Choroid plexus epithelial cell (primary cell): ENCODE measurements at regions not wholly inside any gene's neighbourhood (a gene's known extent, or its start where the extent isn't known, plus 50 kb on each side); places are given as distances from the start of the nearest gene placed in this dataset.

ENCODE experiments used
- DNase-seq: peaks from one replicate; pipeline ENCODE4 v3.0.0-alpha.2; 2010; ENCODE audit warnings: low read depth
- H3K4me3 ChIP-seq: 2 replicates; pipeline ENCODE4 v1.5.1; 2011; ENCODE audit warnings: low read depth, mild to moderate bottlenecking, control low read depth, low read length, moderate library complexity
- TF ChIP-seq, protein P1 (sequence below): conservative IDR thresholded peaks from 2 replicates; pipeline ENCODE4 v1.5.1; 2011; ENCODE audit warnings: low read depth, mild to moderate bottlenecking, control low read depth, inconsistent platforms, low read length, moderate library complexity

DNA sequence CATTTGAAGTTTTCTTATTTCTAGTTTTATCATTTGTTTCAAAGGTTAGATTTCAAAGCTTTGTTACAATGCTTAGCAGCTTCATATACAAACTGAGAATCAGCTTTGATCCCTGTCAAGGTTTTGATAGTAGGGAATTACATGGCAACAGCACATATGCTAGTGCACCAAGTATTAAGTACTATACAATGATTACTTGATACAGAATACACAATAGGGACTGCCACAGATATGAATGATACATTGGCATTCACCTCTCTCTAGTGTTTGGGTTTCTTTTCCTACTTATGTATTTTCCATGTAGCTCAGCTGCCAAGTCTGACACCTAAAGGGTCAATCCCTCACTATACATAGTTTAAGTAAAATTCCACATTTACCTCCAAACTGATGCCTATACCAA is 344.0 kb downstream of the FAT4 start:
- no peak overlapping the region for H3K4me3 ChIP-seq
- TF ChIP-seq, protein P1, sequence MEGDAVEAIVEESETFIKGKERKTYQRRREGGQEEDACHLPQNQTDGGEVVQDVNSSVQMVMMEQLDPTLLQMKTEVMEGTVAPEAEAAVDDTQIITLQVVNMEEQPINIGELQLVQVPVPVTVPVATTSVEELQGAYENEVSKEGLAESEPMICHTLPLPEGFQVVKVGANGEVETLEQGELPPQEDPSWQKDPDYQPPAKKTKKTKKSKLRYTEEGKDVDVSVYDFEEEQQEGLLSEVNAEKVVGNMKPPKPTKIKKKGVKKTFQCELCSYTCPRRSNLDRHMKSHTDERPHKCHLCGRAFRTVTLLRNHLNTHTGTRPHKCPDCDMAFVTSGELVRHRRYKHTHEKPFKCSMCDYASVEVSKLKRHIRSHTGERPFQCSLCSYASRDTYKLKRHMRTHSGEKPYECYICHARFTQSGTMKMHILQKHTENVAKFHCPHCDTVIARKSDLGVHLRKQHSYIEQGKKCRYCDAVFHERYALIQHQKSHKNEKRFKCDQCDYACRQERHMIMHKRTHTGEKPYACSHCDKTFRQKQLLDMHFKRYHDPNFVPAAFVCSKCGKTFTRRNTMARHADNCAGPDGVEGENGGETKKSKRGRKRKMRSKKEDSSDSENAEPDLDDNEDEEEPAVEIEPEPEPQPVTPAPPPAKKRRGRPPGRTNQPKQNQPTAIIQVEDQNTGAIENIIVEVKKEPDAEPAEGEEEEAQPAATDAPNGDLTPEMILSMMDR, result no peak
- DNase-seq, result no peak

DNA sequence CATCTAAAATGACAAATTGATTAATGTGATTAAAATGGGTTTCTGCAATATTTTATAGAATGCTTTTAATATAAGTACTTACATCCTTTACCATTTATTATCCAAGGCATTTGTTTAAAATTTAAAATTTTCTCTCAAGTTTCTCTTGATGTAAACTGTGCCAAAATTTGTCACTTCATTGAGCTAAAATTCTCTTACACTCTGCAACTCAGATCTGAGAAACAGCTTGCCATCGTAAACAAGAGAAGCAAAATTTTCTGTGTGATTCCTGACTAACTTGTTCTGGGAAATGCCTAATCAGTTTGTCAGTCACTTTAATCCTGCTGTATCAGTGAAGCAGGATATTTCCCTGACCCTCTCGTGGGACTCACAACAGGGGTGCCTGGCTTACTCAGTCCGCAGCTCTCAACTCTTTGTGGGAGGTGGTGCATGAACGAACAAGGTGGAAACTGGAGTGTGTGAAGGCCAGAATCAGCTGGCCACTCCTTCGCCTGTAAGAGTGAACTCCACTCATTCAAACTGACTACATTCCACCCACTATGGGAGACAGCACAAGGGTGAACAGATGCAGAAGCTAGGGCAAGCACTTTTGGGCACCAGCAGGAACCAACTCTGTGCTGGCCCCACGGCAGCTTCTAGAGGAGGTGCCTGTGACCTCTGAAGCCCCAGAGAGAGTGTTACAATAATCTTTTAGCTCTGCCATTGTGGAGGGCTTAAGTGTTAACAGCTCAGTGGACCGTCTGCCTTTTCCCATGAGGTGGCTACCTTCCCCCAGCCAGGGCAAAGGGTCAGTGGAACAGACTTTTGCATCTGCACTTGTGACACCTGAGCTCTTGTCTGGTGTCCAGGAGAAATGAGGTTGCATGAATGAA is 349.4 kb downstream of the FAT4 start:
- H3K4me3 ChIP-seq, result no peak overlapping the region
- TF ChIP-seq, protein P1, result no peak
- peak; percentile 70 for DNase-seq

DNA sequence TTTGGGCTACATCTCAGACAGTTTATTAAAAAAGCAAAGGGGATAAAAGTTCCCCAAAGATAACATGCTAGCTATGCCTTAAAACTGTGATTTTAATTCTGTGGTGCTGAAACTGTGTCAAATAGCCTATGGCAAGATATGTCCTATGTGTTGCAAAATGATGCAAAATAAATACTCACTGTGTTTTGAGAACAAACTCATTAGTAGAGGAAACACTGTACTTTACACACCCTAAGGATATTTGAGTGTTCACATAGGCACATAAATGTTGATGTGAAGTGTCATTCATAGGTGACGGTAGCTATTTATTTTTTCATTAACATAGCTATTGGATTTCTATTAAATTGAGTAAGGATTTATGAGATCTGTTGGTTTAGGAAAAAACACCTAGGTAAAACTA is 351.9 kb downstream of the FAT4 start:
- DNase-seq, result no peak
- H3K4me3 ChIP-seq, result no peak overlapping the region
- TF ChIP-seq, protein P1, result no peak

DNA sequence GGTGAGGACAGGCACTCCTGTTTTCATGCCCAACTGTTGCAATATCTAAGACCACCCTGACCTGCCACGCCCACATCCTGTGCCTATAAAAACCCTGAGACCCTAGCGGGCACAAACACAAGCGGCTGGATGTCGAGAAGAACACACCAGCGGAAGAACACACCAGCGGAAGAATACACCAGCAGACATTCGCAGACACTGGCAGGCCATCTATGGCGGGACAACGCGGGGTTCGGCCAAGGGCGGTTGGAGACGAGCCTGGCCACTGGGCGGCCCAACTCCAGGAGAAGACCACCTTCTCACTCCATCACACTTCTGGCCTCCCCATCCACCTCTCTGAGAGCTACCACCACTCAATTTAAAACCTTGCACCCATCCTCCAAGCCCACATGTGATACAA is 361.4 kb downstream of the FAT4 start:
- TF ChIP-seq, protein P1, result no peak
- H3K4me3 ChIP-seq, result no peak overlapping the region
- no peak for DNase-seq

DNA sequence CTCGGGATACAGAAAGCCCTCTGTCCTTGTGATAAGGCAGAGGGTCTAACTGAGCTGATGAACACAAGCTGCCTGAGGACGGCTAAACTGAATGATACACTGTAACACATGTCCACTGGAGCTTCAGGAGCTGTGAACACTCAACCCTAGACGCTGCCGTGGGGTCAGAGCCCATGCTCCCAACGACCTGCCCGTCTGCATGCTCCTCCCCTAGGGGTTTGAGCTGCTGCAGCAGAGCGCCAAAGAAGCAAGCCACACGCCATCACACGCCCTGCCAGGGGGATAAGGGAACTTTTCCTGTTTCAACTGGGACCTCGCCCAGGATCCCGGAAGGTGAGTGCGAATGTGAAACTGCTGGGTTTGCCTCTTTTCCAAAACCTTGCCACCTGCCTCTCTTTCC is 361.8 kb downstream of the FAT4 start:
- H3K4me3 ChIP-seq, result no peak overlapping the region
- TF ChIP-seq, protein P1, result no peak
- no peak for DNase-seq

DNA sequence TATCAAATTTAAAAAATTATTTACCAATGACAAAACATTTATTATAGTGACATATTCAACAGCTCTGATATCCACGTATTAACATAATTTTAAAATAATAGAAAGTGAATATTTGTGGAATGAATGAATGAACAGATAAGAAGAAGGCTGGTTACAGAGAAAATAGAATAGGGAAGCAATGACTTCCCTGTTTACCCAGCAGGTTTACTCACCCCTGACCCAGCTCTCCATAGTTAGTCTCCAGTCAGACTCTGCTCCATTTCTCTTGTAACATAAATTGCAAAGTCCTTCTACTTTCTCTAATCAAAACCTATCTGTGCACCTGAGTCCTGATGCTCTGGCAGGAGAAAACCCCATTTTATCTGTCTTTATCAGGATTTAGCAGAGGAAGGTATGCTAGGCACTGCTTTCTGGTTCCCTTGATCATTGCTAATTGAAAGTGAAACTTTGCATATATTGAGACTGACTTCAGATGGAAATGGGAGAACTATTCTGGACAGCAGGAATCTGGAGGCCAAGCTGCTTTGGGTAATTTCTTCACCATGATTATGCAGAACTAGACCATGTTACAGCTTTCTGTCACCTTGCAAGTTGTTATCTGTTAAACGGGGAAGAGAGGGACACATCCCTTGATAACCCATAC is 363.0 kb downstream of the FAT4 start:
- DNase-seq, result peak; percentile 26
- TF ChIP-seq, protein P1, result no peak
- H3K4me3 ChIP-seq, result no peak overlapping the region
